GM12891 (cell line): ENCODE measurements at regions not wholly inside any gene's neighbourhood (a gene's known extent, or its start where the extent isn't known, plus 50 kb on each side); places are given as distances from the start of the nearest gene placed in this dataset.

Experiments
- PAX5 ChIP-seq: IDR thresholded peaks from 2 replicates; pipeline ENCODE4 v1.6.1; 2011; ENCODE audit warnings: low read length, moderate library complexity, mild to moderate bottlenecking; ENCODE audit not compliant: insufficient read depth, severe bottlenecking
- POLR2A ChIP-seq: IDR thresholded peaks from 2 replicates; pipeline ENCODE4 v1.6.1; 2011; ENCODE audit warnings: low read depth, low read length, control low read depth
- POLR2AphosphoS5 ChIP-seq: IDR thresholded peaks from 2 replicates; pipeline ENCODE4 v1.6.1; 2011; ENCODE audit warnings: low read depth, low read length, control low read depth
- TAF1 ChIP-seq: IDR thresholded peaks from 2 replicates; pipeline ENCODE4 v1.6.1; 2011; ENCODE audit warnings: low read depth, low read length, control low read depth

GRCh38 chr12:123054371-123054770 is 73.9 kb downstream of the ARL6IP4 start:
- TF ChIP-seq POLR2A: no peak
- TF ChIP-seq POLR2AphosphoS5: no peak
- no peak for TF ChIP-seq TAF1
- no peak for TF ChIP-seq PAX5
